Esophagus muscularis mucosa (tissue), 4 donors: ENCODE measurements at regions not wholly inside any gene's neighbourhood (a gene's known extent, or its start where the extent isn't known, plus 50 kb on each side); places are given as distances from the start of the nearest gene placed in this dataset.

Experiments used
- CTCF ChIP-seq, 3 experiments: fragments of 200-600 bp in 2 of 3; fragments of 450-650 bp in 1 of 3; sonication (generic) in 2 of 3; IDR thresholded peaks; one replicate each; pipeline ENCODE4 v1.5.1; 2017 to 2019; ENCODE audit warnings: antibody characterized with exemption in 3 of 3, mild to moderate bottlenecking in 2 of 3, moderate library complexity in 1 of 3
- EP300 ChIP-seq: sonication (generic); formaldehyde crosslinking; IDR thresholded peaks from one replicate; pipeline ENCODE4 v1.6.1; 2017; ENCODE audit warnings: antibody characterized with exemption
- POLR2A ChIP-seq: fragments of 450-650 bp; IDR thresholded peaks from one replicate; pipeline ENCODE4 v1.6.1; 2017; ENCODE audit warnings: antibody characterized with exemption, moderate library complexity, mild to moderate bottlenecking, low read depth
- POLR2AphosphoS5 ChIP-seq, 2 donors: sonication (generic); formaldehyde crosslinking; IDR thresholded peaks; one replicate each; pipeline ENCODE4 v1.6.1; 2017; ENCODE audit warnings: antibody characterized with exemption in 2 of 2

- no peak for TF ChIP-seq POLR2AphosphoS5 (IDR thresholded peaks at IDR 0.05)
- TF ChIP-seq POLR2A = no peak
- no peak for TF ChIP-seq CTCF (IDR thresholded peaks at IDR 0.05)
- TF ChIP-seq EP300 = no peak
These were observed 293.1 kb upstream of the BRINP1 start for GRCh38 chr9:119662329-119662728.
